ENCODE measurements at regions not wholly inside any gene's neighbourhood (a gene's known extent, or its start where the extent isn't known, plus 50 kb on each side); places are given as distances from the start of the nearest gene placed in this dataset.

DNA sequence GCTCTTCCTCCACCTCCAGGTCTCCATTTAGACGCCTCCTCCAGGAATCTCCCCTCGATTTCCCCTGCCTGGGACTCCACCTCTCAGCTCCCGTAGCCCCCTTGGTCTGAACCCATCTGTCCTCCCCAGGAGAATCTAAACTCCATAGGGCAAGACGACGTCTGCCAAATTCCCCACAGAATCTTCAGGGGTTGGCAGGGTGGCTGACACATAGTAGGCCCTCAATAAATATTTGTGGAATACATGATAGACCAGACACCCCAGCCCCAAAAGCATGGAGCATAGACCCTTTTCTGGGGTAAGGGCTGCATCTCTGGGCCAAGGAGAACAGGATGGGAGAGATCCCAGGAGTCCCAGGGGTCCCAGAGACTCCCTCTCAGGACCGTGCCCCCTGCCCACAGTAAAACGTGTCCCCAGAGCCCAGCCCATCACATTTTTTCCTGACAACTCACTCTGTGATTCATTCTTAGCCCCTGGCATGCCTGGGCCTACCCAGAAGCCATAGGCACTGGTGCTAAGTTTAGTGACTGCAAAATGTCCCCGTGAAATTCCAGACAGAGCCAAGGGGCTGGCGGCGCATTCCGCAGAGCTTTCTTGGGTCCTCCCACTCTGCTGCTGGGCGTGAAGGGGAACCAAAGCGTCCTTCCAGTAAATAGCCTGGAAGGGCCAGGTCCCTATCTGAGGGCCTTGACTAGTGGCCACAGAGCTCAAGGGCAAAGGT, 78.0 kb upstream of the SLC6A6 start (continued):
- TF ChIP-seq, protein P1, sequence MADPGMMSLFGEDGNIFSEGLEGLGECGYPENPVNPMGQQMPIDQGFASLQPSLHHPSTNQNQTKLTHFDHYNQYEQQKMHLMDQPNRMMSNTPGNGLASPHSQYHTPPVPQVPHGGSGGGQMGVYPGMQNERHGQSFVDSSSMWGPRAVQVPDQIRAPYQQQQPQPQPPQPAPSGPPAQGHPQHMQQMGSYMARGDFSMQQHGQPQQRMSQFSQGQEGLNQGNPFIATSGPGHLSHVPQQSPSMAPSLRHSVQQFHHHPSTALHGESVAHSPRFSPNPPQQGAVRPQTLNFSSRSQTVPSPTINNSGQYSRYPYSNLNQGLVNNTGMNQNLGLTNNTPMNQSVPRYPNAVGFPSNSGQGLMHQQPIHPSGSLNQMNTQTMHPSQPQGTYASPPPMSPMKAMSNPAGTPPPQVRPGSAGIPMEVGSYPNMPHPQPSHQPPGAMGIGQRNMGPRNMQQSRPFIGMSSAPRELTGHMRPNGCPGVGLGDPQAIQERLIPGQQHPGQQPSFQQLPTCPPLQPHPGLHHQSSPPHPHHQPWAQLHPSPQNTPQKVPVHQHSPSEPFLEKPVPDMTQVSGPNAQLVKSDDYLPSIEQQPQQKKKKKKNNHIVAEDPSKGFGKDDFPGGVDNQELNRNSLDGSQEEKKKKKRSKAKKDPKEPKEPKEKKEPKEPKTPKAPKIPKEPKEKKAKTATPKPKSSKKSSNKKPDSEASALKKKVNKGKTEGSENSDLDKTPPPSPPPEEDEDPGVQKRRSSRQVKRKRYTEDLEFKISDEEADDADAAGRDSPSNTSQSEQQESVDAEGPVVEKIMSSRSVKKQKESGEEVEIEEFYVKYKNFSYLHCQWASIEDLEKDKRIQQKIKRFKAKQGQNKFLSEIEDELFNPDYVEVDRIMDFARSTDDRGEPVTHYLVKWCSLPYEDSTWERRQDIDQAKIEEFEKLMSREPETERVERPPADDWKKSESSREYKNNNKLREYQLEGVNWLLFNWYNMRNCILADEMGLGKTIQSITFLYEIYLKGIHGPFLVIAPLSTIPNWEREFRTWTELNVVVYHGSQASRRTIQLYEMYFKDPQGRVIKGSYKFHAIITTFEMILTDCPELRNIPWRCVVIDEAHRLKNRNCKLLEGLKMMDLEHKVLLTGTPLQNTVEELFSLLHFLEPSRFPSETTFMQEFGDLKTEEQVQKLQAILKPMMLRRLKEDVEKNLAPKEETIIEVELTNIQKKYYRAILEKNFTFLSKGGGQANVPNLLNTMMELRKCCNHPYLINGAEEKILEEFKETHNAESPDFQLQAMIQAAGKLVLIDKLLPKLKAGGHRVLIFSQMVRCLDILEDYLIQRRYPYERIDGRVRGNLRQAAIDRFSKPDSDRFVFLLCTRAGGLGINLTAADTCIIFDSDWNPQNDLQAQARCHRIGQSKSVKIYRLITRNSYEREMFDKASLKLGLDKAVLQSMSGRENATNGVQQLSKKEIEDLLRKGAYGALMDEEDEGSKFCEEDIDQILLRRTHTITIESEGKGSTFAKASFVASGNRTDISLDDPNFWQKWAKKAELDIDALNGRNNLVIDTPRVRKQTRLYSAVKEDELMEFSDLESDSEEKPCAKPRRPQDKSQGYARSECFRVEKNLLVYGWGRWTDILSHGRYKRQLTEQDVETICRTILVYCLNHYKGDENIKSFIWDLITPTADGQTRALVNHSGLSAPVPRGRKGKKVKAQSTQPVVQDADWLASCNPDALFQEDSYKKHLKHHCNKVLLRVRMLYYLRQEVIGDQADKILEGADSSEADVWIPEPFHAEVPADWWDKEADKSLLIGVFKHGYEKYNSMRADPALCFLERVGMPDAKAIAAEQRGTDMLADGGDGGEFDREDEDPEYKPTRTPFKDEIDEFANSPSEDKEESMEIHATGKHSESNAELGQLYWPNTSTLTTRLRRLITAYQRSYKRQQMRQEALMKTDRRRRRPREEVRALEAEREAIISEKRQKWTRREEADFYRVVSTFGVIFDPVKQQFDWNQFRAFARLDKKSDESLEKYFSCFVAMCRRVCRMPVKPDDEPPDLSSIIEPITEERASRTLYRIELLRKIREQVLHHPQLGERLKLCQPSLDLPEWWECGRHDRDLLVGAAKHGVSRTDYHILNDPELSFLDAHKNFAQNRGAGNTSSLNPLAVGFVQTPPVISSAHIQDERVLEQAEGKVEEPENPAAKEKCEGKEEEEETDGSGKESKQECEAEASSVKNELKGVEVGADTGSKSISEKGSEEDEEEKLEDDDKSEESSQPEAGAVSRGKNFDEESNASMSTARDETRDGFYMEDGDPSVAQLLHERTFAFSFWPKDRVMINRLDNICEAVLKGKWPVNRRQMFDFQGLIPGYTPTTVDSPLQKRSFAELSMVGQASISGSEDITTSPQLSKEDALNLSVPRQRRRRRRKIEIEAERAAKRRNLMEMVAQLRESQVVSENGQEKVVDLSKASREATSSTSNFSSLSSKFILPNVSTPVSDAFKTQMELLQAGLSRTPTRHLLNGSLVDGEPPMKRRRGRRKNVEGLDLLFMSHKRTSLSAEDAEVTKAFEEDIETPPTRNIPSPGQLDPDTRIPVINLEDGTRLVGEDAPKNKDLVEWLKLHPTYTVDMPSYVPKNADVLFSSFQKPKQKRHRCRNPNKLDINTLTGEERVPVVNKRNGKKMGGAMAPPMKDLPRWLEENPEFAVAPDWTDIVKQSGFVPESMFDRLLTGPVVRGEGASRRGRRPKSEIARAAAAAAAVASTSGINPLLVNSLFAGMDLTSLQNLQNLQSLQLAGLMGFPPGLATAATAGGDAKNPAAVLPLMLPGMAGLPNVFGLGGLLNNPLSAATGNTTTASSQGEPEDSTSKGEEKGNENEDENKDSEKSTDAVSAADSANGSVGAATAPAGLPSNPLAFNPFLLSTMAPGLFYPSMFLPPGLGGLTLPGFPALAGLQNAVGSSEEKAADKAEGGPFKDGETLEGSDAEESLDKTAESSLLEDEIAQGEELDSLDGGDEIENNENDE (IDR thresholded peaks at IDR 0.05; ENCODE audit: insufficient replicate concordance, low read length): no peak
- TF ChIP-seq YY1 (IDR thresholded peaks at IDR 0.05; ENCODE audit: low read depth, low read length) (no peak), SIRT6 (IDR thresholded peaks at IDR 0.05; ENCODE audit: low read length) (no peak), SP2 (IDR thresholded peaks at IDR 0.05; ENCODE audit: low read length) (no peak), BCL11A (IDR thresholded peaks at IDR 0.05; ENCODE audit: low read depth in 2 of 2, low read length in 2 of 2) (no peak), ATF2 (IDR thresholded peaks at IDR 0.05; ENCODE audit: low read length) (no peak), ASH2L (IDR thresholded peaks at IDR 0.05; ENCODE audit: low read length) (no peak), EZH2 (IDR thresholded peaks at IDR 0.05; ENCODE audit: low read depth, low read length, severe bottlenecking) (no peak), SRF (IDR thresholded peaks at IDR 0.05; ENCODE audit: low read depth, low read length) (no peak), MAFK (IDR thresholded peaks at IDR 0.05; ENCODE audit: low read depth, low read length) (no peak)

All from H1 (cell line).